GM20431 (cell line): ENCODE measurements at regions not wholly inside any gene's neighbourhood (a gene's known extent, or its start where the extent isn't known, plus 50 kb on each side); places are given as distances from the start of the nearest gene placed in this dataset.
"Not testable (repeated sequence)": the region's sequence is repeated elsewhere in the genome, so short reads cannot be mapped to it uniquely, and the experiment has no call there.

Experiments
- in situ Hi-C: fragments of 300-500 bp; cut with MseI, MboI; formaldehyde crosslinking; loops from one replicate; pipeline ENCODE4 v1.15.0; 2020; ENCODE audit warnings: low sequenced_read_pairs; ENCODE audit not compliant: unreplicated experiment

GRCh38 chr7:85320699-85321476 is 134.0 kb upstream of the SEMA3D start:
- in situ Hi-C loops = no loop called here

GRCh38 chr7:85316489-85316888 is 129.6 kb upstream of the SEMA3D start:
- in situ Hi-C loops = no loop called here

DNA sequence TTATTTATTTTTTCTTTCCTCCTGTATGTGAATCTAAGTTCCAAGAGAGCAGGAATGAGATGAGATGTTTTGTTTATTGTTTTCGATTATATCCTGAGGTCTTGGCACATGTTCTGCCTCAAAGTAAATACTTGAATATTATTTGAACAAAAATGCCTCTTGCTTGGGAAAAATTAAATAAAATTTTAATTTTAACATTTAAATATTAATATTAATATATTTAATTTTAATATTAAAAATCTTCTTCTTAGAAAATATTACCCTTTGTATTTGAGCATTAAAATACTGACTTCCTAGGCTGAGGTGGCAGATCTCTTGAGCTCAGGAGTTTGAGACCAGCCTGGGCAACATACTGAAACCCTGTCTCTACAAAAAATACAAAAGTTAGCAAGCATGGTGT is 123.4 kb upstream of the SEMA3D start:
- in situ Hi-C loops = no loop called here

GRCh38 chr7:85306115-85306514 is 119.3 kb upstream of the SEMA3D start:
- in situ Hi-C loops = no loop called here

- in situ Hi-C loops = no loop called here
These were observed 107.3 kb upstream of the SEMA3D start for GRCh38 chr7:85294176-85294575.

- in situ Hi-C loops = no loop called here
These were observed 106.2 kb upstream of the SEMA3D start for GRCh38 chr7:85292908-85293576.

- in situ Hi-C loops = no loop called here
These were observed 103.4 kb upstream of the SEMA3D start for GRCh38 chr7:85290269-85290668.

GRCh38 chr7:85289279-85289678 is 102.4 kb upstream of the SEMA3D start:
- in situ Hi-C loops = no loop called here

- in situ Hi-C loops = no loop called here
These were observed 100.4 kb upstream of the SEMA3D start for GRCh38 chr7:85287106-85287825.

- in situ Hi-C loops = no loop called here
These were observed 99.6 kb upstream of the SEMA3D start for GRCh38 chr7:85286446-85286845.

GRCh38 chr7:85285527-85285926 is 98.7 kb upstream of the SEMA3D start:
- in situ Hi-C loops = no loop called here

- in situ Hi-C loops = no loop called here
These were observed 88.3 kb upstream of the SEMA3D start for GRCh38 chr7:85275204-85275603.

DNA sequence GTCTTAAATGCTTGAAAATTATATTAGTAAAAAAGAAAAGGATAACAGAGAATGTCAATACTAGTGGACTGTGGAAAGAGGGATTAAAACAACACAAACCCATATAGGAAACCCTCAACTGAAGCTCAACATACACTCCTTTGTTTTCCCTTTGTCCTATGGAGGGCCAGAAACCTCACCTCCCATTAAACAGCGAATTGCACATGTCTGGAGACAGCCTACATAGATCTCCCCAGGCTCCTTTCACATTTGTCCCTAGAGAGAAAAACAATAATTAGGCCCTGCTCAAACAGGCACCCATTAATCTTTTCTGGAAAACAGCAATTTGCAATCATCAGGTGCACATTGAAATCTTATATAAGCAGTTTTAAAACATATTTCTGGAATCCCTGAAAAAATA is 87.6 kb upstream of the SEMA3D start:
- in situ Hi-C loops = no loop called here

DNA sequence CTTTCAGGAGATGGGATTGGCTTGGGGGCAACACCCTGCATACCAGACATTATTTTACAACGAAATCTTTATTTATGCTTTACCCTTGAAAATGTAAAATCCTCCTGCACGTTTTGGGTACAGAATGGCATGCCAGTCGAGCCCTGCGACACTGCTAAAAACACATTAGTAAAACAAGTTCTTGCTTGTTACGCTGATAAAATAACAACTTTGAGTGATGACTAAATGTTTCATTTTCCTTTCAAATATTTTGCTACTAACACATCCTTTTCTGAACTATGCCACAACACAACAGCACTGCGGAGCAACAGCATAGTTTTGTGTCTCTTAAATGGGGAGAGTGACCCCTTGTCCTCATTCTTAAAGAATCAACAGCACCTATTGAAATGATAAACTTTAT is 76.0 kb upstream of the SEMA3D start:
- in situ Hi-C loops = no loop called here

- in situ Hi-C loops = no loop called here
These were observed 74.5 kb upstream of the SEMA3D start for GRCh38 chr7:85261336-85261735.

DNA sequence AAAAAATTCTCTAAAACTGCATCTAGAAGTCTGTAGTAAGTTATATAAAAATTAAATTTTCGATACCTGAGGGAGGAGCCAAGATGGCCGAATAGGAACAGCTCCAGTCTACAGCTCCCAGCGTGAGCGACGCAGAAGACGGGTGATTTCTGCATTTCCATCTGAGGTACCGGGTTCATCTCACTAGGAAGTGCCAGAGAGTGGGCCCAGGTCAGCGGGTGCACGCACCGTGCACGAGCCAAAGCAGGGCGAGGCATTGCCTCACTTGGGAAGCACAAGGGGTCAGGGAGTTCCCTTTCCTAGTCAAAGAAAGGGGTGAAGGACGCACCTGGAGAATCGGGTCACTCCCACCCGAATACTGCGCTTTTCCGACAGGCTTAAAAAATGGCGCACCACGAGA is 62.9 kb upstream of the SEMA3D start:
- in situ Hi-C loops = not testable (repeated sequence)

DNA sequence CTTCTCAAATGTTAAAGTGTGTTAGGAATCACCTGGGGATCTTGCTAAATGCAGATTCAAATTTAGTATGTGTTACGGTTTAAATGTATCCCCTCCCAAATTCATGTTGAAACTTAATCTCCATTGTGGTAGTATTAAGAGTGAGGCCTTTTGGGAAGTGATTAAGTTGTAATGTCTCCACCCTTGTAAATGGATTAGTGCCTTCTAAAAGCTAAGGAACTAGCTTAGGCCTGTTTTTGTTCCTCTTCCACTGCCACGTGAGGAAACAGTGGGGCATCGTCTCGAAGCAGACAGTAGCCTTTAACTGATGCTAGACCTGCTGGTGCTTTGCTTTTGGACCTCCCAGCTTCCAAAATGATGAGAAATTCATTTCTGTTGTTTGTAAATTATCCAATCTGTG is 52.3 kb upstream of the SEMA3D start:
- in situ Hi-C loops = no loop called here

- in situ Hi-C loops = no loop called here
These were observed 50.9 kb upstream of the SEMA3D start for GRCh38 chr7:85237721-85238120.
